Natural killer cell (primary cell): ENCODE measurements at regions not wholly inside any gene's neighbourhood (a gene's known extent, or its start where the extent isn't known, plus 50 kb on each side); places are given as distances from the start of the nearest gene placed in this dataset.

Source experiments
- ATAC-seq, 3 donors: fragments of 150-1000 bp in 2 of 3; fragments of 200-7000 bp in 1 of 3; cut with Tn5 transposase; 1 replicate in 1 of 3; 2 replicates in 2 of 3; pipeline ENCODE4 v1.10.0; 2021; ENCODE audit warnings: mild to moderate bottlenecking in 2 of 3, moderate library complexity in 2 of 3
- DNase-seq, 2 donors: peaks; one replicate each; pipeline versions ENCODE4 v3.0.0 to v3.0.0-alpha.2; 2013 to 2021; ENCODE audit warnings: mixed read lengths in 1 of 2
- H3K27ac ChIP-seq: one replicate; pipeline ENCODE4 v1.5.1; 2013; ENCODE audit warnings: mild to moderate bottlenecking, low read length
- H3K27me3 ChIP-seq: one replicate; pipeline ENCODE4 v1.6.1; 2013; ENCODE audit warnings: low read length; ENCODE audit not compliant: control insufficient read depth, insufficient read depth
- H3K36me3 ChIP-seq: one replicate; pipeline ENCODE4 v1.6.1; 2013; ENCODE audit warnings: low read length; ENCODE audit not compliant: control insufficient read depth, insufficient read depth
- H3K4me1 ChIP-seq: one replicate; pipeline ENCODE4 v1.6.1; 2013; ENCODE audit warnings: low read length; ENCODE audit not compliant: control insufficient read depth, insufficient read depth
- H3K4me3 ChIP-seq: one replicate; pipeline ENCODE4 v1.5.1; 2013; ENCODE audit warnings: low read length
- H3K9me3 ChIP-seq: one replicate; pipeline ENCODE4 v1.6.1; 2013; ENCODE audit warnings: low read length; ENCODE audit not compliant: control insufficient read depth, insufficient read depth
- H3K27ac Mint-ChIP-seq, 2 donors: one replicate each; pipeline ENCODE4 v1.8.0; 2022; ENCODE audit warnings: mild to moderate bottlenecking in 2 of 2, mixed read lengths in 2 of 2, moderate library complexity in 1 of 2
- H3K27me3 Mint-ChIP-seq, 2 donors: one replicate each; pipeline ENCODE4 v1.8.0; 2022; ENCODE audit warnings: low read depth in 2 of 2, mixed read lengths in 2 of 2
- H3K36me3 Mint-ChIP-seq: one replicate; pipeline ENCODE4 v1.8.0; 2022; ENCODE audit warnings: mixed read lengths
- H3K4me1 Mint-ChIP-seq, 2 donors: one replicate each; pipeline ENCODE4 v1.8.0; 2022; ENCODE audit warnings: mixed read lengths in 2 of 2
- H3K4me3 Mint-ChIP-seq: one replicate; pipeline ENCODE4 v1.8.0; 2022; ENCODE audit warnings: mild to moderate bottlenecking, moderate library complexity, mixed read lengths
- H3K9me3 Mint-ChIP-seq, 2 donors: one replicate each; pipeline ENCODE4 v1.8.0; 2022; ENCODE audit warnings: mixed read lengths in 2 of 2
- CTCF ChIP-seq: fragments of 200-600 bp; IDR thresholded peaks from one replicate; pipeline ENCODE4 v1.8.0; 2022; ENCODE audit warnings: antibody characterized with exemption
- WGBS: methylation state at CpG from one replicate; pipeline ENCODE4 v1.1.7; 2013; ENCODE audit warnings: missing lambda C conversion rate; ENCODE audit not compliant: insufficient coverage; 5-methylcytosine and 5-hydroxymethylcytosine counted together
- intact Hi-C: fragments of 100-400 bp; cut with micrococcal nuclease; formaldehyde crosslinking; loops from one replicate; pipeline ENCODE4 v1.14.2; 2022

- no peak overlapping the region for H3K4me3 Mint-ChIP-seq
- H3K9me3 ChIP-seq = no peaks in the 10 kb centered on the region
- H3K4me1 Mint-ChIP-seq = peaks cover 6 to 11% of the 10 kb centered on the region in 2 donors
- H3K27me3 ChIP-seq = peaks cover 16% of the 10 kb centered on the region
- intact Hi-C loops = no loop called here
- no peak overlapping the region for H3K4me3 ChIP-seq
- H3K4me1 ChIP-seq = peaks cover 4% of the 10 kb centered on the region
- no peaks in the 10 kb centered on the region for H3K36me3 ChIP-seq
- H3K9me3 Mint-ChIP-seq = no peaks in the 10 kb centered on the region
- DNase-seq (no peak), ATAC-seq (no peak)
- H3K27me3 Mint-ChIP-seq = peaks cover 45 to 75% of the 10 kb centered on the region in 2 donors
- H3K36me3 Mint-ChIP-seq = no peaks in the 10 kb centered on the region
- no peak overlapping the region for H3K27ac Mint-ChIP-seq
- 27% methylated on average over 7 of the region's 10 CpGs for WGBS
- TF ChIP-seq CTCF = no peak
- H3K27ac ChIP-seq = no peak overlapping the region
Measured at GRCh38 chr15:95327183-95327525, 1003.3 kb upstream of the NR2F2 start.

GRCh38 chr15:95327661-95328060 lies 1002.8 kb upstream of the NR2F2 start:
- Mint-ChIP-seq H3K27ac (no peak overlapping the region), H3K4me1 (peaks cover 6 to 11% of the 10 kb centered on the region in 2 donors), H3K4me3 (no peak overlapping the region), H3K27me3 (peaks cover 51 to 80% of the 10 kb centered on the region in 2 donors), H3K9me3 (no peaks in the 10 kb centered on the region), H3K36me3 (no peaks in the 10 kb centered on the region)
- Histone ChIP-seq H3K27me3 (peaks cover 16% of the 10 kb centered on the region), H3K36me3 (no peaks in the 10 kb centered on the region), H3K4me3 (no peak overlapping the region), H3K27ac (no peak overlapping the region), H3K4me1 (peaks cover 4% of the 10 kb centered on the region), H3K9me3 (no peaks in the 10 kb centered on the region)
- ATAC-seq = no peak
- DNase-seq = no peak
- TF ChIP-seq CTCF = no peak
- WGBS = 39% methylated on average over 10 of the region's 10 CpGs
- intact Hi-C loops = no loop called here

- Mint-ChIP-seq H3K27me3 (peaks cover 58 to 82% of the 10 kb centered on the region in 2 donors), H3K27ac (no peak overlapping the region), H3K4me3 (no peak overlapping the region), H3K36me3 (no peaks in the 10 kb centered on the region), H3K9me3 (no peaks in the 10 kb centered on the region), H3K4me1 (peaks cover 6 to 11% of the 10 kb centered on the region in 2 donors)
- Histone ChIP-seq H3K27me3 (peaks cover 16% of the 10 kb centered on the region), H3K4me1 (peaks cover 4% of the 10 kb centered on the region), H3K4me3 (no peak overlapping the region), H3K27ac (no peak overlapping the region), H3K36me3 (no peaks in the 10 kb centered on the region), H3K9me3 (no peaks in the 10 kb centered on the region)
- no peak for TF ChIP-seq CTCF
- no peak for DNase-seq
- ATAC-seq = no peak
- intact Hi-C loops = no loop called here
- WGBS = no CpG with 5 or more reads among the region's 3 CpGs
Measured at GRCh38 chr15:95328559-95328958, 1001.9 kb upstream of the NR2F2 start.

GRCh38 chr15:95329362-95329761 lies 1001.1 kb upstream of the NR2F2 start:
- TF ChIP-seq CTCF = no peak
- Histone ChIP-seq H3K36me3 (no peaks in the 10 kb centered on the region), H3K9me3 (no peaks in the 10 kb centered on the region), H3K4me3 (no peak overlapping the region), H3K27ac (no peak overlapping the region), H3K4me1 (peaks cover 4% of the 10 kb centered on the region), H3K27me3 (peaks cover 16% of the 10 kb centered on the region)
- H3K9me3 Mint-ChIP-seq = no peaks in the 10 kb centered on the region
- no peak for ATAC-seq
- peaks cover 6 to 11% of the 10 kb centered on the region in 2 donors for H3K4me1 Mint-ChIP-seq
- DNase-seq = no peak
- H3K27ac Mint-ChIP-seq = no peak overlapping the region
- intact Hi-C loops = no loop called here
- H3K27me3 Mint-ChIP-seq = peaks cover 56 to 77% of the 10 kb centered on the region in 2 donors
- WGBS = 71% methylated on average over 8 of the region's 8 CpGs
- H3K4me3 Mint-ChIP-seq = no peak overlapping the region
- H3K36me3 Mint-ChIP-seq = no peaks in the 10 kb centered on the region
